ENCODE measurements at regions not wholly inside any gene's neighbourhood (a gene's known extent, or its start where the extent isn't known, plus 50 kb on each side); places are given as distances from the start of the nearest gene placed in this dataset.

DNA sequence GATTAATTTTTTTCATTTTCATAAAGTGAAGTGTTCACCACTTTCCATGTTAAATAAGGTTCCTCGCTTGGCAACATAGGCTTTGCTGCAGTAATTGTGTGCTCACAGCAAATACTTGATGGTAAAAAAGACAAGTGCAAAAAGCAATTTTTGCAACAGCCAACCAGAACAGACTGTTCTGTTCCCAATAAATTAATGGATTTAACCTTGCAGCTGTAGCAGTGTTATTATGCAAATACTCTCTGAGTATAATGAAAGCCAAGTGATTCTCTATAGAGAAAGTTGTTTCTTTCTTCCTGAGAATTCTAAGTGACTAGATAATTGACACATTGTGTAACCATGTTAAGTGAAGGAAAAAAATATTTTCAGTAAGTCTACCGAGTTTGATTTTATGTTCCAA lies 183.7 kb upstream of the NAALADL2 start:
- no peak for DNase-seq

DNA sequence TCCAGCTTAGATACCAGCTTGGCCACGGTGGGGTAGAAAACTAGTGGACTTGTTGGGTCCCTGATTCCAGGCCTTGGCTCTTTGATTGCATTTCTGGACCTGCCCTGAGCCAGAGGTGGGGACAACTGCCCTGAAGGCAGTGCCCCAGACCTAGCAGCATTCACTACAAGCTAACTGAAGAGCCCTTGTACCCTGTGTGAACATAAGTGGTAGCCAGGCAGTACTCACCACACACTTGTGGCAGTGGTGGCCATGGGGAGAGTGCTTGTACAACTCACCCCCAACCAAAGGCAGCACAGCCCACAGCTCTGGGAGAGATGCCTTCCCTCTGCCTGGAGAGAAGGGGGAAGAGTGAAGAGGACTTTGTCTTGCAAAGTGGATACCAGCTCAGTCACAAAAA lies 177.3 kb upstream of the NAALADL2 start:
- no peak for DNase-seq

- no peak for DNase-seq
Measured at GRCh38 chr3:174685796-174686195, 173.3 kb upstream of the NAALADL2 start.

GRCh38 chr3:174697310-174697709 lies 161.8 kb upstream of the NAALADL2 start:
- no peak for DNase-seq

DNA sequence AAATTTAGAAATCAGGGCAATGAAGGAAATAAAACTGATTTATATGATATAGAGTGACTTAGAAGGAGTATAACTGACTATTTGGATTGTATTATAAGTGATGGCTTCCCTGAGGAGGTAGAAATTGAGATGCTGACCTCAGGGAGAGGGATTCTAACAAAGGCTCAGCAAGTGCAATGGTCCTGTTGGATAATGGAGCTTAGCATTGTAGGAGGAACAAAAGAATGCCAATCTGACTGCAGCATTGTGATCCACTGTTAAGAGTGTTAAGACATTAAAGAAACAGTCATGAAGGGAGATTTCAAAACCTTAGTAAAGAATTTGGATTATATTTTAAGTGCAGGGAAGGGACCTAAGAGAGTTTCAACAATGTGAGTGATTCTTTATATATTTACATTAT lies 158.4 kb upstream of the NAALADL2 start:
- DNase-seq: no peak

GRCh38 chr3:174710612-174711011 lies 148.5 kb upstream of the NAALADL2 start:
- DNase-seq: no peak

DNA sequence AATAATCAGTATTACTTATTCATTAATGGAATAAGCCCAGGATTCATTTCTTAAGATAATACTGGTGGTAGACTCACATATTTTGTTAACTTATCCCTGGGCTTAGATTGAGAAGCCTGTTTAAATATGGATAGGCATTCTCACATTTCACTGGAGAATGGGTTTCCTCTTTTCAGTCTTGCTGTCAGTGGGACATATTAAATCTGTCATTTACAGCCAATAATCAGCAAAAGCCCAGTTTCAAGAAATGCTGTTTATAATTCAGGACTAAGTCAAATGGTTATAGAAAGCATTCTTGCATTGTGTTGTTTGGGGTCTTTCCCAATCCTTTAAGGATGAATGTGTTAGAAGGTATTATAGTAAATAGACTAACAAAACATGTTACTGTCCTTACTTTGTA lies 143.7 kb upstream of the NAALADL2 start:
- no peak for DNase-seq

DNA sequence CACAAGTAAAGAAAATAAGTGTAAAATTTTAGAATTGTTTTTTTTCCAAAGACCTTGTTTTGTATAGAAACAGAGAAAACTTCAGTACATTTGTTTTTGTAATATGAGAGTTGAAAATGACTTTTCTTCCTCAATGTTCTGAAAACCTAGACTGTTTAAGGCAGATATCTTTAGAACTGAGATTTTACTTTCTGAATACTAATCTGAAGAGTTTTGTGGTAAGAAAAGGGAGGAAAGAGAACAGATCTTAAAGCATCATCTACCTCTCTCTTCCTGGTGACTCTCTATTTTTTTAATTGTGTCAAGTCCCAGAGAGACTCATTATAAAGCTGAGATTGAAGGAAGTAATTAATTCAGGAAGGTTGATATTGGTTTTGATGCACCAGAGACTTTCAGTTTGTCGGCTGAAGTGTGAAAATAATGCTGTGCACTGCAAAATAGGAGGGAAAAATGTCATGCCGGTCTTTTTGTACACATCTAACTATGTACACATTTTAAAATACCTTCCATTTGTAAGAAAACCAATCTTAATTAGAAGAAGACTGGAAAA lies 142.1 kb upstream of the NAALADL2 start:
- no peak for DNase-seq

DNA sequence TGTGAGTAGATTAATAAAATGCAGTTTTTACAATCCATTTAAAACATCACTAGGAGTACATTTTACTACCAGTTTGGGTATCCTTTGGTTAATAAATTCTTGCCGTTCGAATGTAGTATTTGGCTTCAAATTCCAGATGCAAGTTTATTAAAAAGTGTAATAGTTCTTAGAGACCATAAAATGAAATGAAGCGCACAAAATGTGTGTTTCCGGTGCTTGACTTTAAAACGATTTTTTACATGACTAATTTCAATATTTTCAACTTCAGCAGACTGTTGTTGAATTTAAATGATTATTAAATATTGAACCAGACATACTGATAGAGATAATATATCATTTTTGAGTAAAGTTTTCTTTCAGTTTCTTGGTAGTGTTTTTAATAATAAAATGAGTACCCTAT lies 138.4 kb upstream of the NAALADL2 start:
- no peak for DNase-seq

DNA sequence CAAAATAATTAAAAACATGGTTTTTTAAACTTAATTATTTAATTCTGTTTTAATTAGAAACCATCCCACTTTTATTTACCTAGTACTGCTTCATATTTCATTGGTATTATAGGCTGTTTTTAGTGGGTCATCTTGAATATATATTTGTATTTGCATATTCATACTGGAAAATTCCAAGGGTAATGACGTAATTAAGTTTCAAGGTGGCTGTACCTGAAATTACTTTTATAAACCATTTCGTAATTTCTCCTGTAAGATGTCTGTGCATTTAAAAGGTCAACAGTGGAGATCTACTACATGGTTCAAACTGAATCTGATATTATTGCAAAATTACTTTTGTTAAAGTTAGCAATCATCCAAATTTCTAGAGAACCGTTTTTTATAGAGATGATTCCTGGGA lies 133.8 kb upstream of the NAALADL2 start:
- no peak for DNase-seq

DNA sequence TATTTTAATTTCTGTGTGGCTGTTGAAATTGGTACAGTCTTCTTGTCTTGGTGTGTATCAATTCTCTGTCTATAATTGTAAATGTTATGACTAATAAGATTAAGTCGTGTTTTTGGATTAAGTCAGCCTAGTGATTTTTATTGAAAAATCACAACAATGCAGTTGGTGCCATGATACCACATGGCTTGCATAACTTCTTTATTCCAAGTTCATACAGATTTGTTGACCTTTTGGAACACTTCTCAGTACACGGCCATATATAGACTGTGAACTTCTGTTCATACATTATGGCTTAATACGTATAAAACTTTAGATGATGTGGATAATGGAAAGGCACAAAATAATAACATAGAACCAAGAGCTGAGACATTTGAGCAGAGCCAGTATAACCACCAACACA lies 121.2 kb upstream of the NAALADL2 start:
- DNase-seq: no peak

GRCh38 chr3:174749143-174749542 lies 110.0 kb upstream of the NAALADL2 start:
- no peak for DNase-seq

- no peak for DNase-seq
Measured at GRCh38 chr3:174755833-174756829, 103.0 kb upstream of the NAALADL2 start.

DNA sequence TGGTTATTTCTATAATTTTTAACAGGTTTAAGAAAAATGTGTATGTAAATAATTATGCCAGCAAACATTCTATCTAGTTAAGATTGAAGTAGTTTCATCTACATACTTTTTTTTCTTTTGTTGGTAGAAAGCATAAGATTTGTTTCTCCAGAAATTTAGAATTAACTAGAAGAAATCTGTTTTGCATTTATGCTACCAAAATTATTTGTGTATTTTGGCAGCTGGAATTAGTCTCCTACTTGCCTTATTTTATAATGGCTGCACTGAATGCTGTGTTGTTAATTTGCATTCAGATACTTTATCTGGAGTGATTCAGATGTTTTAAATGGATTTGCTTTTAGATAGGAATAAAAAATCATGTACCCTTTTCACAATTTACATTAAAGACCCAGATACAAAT lies 100.2 kb upstream of the NAALADL2 start:
- no peak for DNase-seq

GRCh38 chr3:174767406-174767805 lies 91.7 kb upstream of the NAALADL2 start:
- DNase-seq: no peak

- no peak for DNase-seq
Measured at GRCh38 chr3:174767853-174768382, 91.2 kb upstream of the NAALADL2 start.

DNA sequence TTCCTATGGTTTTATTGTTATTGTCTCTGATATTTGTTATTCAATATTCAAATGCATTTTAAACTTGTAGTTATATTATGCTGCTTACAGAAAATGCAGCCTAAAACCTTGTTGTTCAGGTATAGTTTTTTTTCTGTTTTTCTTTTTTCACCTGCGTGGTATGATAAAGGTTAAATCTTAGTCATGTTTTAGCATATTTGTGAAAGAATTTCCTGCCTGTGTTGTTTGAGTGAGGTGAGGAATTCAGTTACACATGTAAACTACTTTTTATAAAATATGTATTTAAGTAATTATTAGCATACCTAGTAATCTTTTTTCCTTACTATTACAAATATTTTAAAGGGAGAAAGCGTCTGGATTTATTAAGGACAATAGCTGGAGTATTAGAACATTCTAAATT lies 90.0 kb upstream of the NAALADL2 start:
- no peak for DNase-seq

GRCh38 chr3:174775603-174776002 lies 83.5 kb upstream of the NAALADL2 start:
- DNase-seq: no peak

GRCh38 chr3:174776123-174776522 lies 83.0 kb upstream of the NAALADL2 start:
- DNase-seq: no peak

DNA sequence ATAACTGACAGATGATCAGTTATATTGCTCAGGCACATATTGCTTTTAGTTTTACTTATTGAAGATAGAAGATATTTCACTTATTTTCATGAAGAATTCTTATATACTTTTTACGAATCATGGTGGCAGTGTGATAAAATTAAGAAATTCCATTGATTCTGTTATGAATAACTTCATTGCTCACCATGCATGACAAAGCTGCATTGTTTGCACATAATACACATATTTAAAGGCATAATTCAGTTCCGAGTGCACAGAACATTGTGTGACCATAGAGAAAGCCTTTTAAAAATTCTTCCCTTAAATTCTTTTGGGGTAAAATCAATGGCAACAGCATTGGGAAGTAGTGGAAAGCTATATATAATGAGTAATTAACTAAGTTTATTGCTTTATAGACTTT lies 82.5 kb upstream of the NAALADL2 start:
- no peak for DNase-seq

DNA sequence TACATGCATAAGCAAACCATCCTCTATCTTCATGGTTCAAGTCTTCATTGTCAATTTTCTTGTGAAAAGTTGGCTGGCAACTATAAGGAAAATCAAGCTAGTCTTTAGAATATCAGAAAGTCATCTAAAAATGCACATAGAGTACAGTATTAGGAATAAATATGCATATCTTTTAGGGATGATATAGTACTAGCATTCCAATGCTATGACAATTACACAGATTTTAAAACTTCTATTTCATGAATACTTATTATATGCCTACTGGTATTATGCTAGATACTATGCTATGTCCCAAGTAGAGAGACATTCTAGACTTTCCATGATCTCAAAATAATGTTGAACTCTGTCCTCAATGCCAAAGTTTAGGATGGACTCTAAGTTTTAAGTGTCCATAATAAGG lies 81.3 kb upstream of the NAALADL2 start:
- DNase-seq: no peak

- DNase-seq: no peak
Measured at GRCh38 chr3:174783502-174783901, 75.6 kb upstream of the NAALADL2 start.

GRCh38 chr3:174784206-174784934 lies 74.8 kb upstream of the NAALADL2 start:
- no peak for DNase-seq

GRCh38 chr3:174786825-174787224 lies 72.3 kb upstream of the NAALADL2 start:
- no peak for DNase-seq

Measured in DMS153 (cell line).